ENCODE measurements at regions not wholly inside any gene's neighbourhood (a gene's known extent, or its start where the extent isn't known, plus 50 kb on each side); places are given as distances from the start of the nearest gene placed in this dataset.

DNA sequence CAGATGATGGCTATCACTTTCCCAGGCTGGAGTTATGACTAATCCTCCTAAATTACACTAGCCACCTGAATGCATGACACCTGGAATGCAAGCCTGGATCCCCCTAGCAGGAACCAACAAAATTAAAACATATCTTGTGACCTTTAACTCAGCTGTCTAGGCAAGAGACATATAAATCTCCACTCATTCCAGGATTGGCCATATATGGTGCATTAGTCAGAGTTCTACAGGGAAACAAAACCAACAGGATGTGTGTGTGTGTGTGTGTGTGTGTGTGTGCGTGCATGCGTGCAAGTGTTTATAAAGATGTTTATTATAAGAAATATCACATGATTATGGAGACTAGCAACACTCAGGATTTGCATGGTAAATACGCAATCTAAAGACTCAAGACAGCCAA is 212.8 kb downstream of the KIF21A start:
- Histone ChIP-seq H3K36me3 (ENCODE audit: control insufficient read depth in 4 of 4, insufficient read depth in 3 of 4, low read depth in 1 of 4, low read length in 3 of 4) (no peaks in the 10 kb centered on the region), H3K27ac (ENCODE audit: low read depth in 1 of 2, low read length in 2 of 2) (no peak overlapping the region), H3K27me3 (ENCODE audit: control insufficient read depth in 4 of 4, insufficient read depth in 4 of 4, low read length in 3 of 4) (no peaks in the 10 kb centered on the region), H3K4me1 (ENCODE audit: control insufficient read depth in 4 of 4, insufficient read depth in 4 of 4, low read length in 3 of 4) (no peaks in the 10 kb centered on the region), H3K4me3 (ENCODE audit: low read depth in 1 of 3, low read length in 3 of 3) (no peak overlapping the region), H3K9me3 (ENCODE audit: control insufficient read depth in 4 of 4, low read length in 3 of 4) (no peaks in the 10 kb centered on the region), H3K9ac (ENCODE audit: low read depth in 1 of 2, low read length in 2 of 2) (no peak overlapping the region)
- no peak for DNase-seq (ENCODE audit: low spot score)
- whole genome bisulfite sequencing = 85% methylated on average over 3 of the region's 3 CpGs
- TF ChIP-seq, protein P1, sequence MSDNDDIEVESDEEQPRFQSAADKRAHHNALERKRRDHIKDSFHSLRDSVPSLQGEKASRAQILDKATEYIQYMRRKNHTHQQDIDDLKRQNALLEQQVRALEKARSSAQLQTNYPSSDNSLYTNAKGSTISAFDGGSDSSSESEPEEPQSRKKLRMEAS (IDR thresholded peaks at IDR 0.05) = no peak

DNA sequence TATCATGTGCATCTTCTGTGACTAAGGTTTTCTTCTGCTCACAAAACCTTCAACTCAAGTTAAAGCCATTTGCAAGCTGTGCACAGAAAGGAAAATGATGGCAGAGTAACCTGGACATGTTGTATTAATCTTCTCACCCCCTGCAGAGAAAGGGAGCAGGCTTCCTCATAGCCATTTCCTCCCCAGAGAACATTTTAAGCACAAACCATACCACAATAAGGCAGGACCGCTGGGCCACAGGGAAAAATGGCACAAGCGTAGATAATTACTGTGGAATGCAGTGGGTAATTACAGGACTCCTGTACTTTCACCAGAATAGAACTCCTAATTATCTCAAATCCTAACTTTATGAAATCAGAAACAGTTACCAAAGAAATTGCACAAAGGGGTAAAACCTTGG is 215.7 kb downstream of the KIF21A start:
- TF ChIP-seq SP1 (IDR thresholded peaks at IDR 0.05) = no peak
- WGBS = 77% methylated on average over 2 of the region's 2 CpGs
- no peak overlapping the region for H3K27ac ChIP-seq (ENCODE audit: low read depth in 1 of 2, low read length in 2 of 2)

DNA sequence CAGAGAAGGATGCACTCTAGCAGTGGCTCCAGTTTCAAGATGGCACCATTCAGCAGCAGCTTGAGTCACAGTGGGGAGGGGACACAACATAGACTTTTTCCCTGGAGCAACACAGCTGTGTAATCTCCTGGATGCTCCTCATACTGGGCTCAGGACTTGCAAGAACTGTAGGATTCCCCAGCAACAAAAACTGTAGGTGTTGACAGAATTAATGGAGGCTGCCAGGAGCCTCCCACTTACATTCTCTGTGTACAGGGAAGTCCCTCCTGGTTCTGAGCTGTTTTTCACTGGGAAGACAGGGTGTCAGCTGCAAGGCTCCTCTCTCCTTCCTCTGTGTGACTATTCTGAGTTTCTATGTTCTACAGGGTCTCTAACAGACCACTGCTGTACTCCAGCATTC is 217.9 kb downstream of the KIF21A start:
- no peak overlapping the region for H3K4me3 ChIP-seq (ENCODE audit: low read depth in 1 of 3, low read length in 3 of 3)
- no peak for DNase-seq (ENCODE audit: low spot score)

More for the DNA sequence above, 215.7 kb downstream of the KIF21A start:
- Histone ChIP-seq H3K27me3 (ENCODE audit: control insufficient read depth in 4 of 4, insufficient read depth in 4 of 4, low read length in 3 of 4) (no peaks in the 10 kb centered on the region), H3K4me3 (ENCODE audit: low read depth in 1 of 3, low read length in 3 of 3) (no peak overlapping the region), H3K9me3 (ENCODE audit: control insufficient read depth in 4 of 4, low read length in 3 of 4) (no peaks in the 10 kb centered on the region), H3K36me3 (ENCODE audit: control insufficient read depth in 4 of 4, insufficient read depth in 3 of 4, low read depth in 1 of 4, low read length in 3 of 4) (no peaks in the 10 kb centered on the region), H3K4me1 (ENCODE audit: control insufficient read depth in 4 of 4, insufficient read depth in 4 of 4, low read length in 3 of 4) (no peaks in the 10 kb centered on the region), H3K9ac (ENCODE audit: low read depth in 1 of 2, low read length in 2 of 2) (no peak overlapping the region)
- DNase-seq (ENCODE audit: low spot score) = no peak

DNA sequence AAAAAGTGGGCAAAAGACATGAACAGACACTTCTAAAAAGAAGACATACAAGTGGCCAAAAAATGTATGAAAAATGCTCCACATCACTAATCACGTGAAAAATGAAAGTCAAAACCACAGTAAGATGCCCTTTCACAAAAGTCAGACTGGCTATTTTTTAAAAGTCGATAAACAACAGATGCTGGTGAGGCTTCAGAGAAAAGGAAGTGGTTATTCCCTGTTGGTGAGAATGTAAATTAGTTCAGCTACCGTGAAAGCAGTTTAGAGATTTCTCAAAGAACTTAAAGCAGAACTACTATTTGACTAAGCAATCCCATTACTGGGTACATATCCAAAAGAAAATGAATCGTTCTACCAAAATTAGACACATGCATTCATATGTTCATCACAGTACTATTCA is 237.0 kb downstream of the KIF21A start:
- Histone ChIP-seq H3K4me3 (ENCODE audit: low read depth in 1 of 3, low read length in 3 of 3) (no peak overlapping the region), H3K36me3 (ENCODE audit: control insufficient read depth in 4 of 4, insufficient read depth in 3 of 4, low read depth in 1 of 4, low read length in 3 of 4) (no peaks in the 10 kb centered on the region), H3K27me3 (ENCODE audit: control insufficient read depth in 4 of 4, insufficient read depth in 4 of 4, low read length in 3 of 4) (no peaks in the 10 kb centered on the region), H3K27ac (ENCODE audit: low read depth in 1 of 2, low read length in 2 of 2) (no peak overlapping the region), H3K9me3 (ENCODE audit: control insufficient read depth in 4 of 4, low read length in 3 of 4) (peaks cover 0 to 8% (median 0%) of the 10 kb centered on the region in 4 donors), H3K4me1 (ENCODE audit: control insufficient read depth in 4 of 4, insufficient read depth in 4 of 4, low read length in 3 of 4) (no peaks in the 10 kb centered on the region), H3K9ac (ENCODE audit: low read depth in 1 of 2, low read length in 2 of 2) (no peak overlapping the region)
- WGBS = 74% methylated on average over 4 of the region's 4 CpGs
- TF ChIP-seq, protein P2, sequence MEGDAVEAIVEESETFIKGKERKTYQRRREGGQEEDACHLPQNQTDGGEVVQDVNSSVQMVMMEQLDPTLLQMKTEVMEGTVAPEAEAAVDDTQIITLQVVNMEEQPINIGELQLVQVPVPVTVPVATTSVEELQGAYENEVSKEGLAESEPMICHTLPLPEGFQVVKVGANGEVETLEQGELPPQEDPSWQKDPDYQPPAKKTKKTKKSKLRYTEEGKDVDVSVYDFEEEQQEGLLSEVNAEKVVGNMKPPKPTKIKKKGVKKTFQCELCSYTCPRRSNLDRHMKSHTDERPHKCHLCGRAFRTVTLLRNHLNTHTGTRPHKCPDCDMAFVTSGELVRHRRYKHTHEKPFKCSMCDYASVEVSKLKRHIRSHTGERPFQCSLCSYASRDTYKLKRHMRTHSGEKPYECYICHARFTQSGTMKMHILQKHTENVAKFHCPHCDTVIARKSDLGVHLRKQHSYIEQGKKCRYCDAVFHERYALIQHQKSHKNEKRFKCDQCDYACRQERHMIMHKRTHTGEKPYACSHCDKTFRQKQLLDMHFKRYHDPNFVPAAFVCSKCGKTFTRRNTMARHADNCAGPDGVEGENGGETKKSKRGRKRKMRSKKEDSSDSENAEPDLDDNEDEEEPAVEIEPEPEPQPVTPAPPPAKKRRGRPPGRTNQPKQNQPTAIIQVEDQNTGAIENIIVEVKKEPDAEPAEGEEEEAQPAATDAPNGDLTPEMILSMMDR (IDR thresholded peaks at IDR 0.05; ENCODE audit: low read depth, low read length, missing input control) = no peak
- TF ChIP-seq FOXA2 (IDR thresholded peaks at IDR 0.05) (no peak), EGR1 (IDR thresholded peaks at IDR 0.05; ENCODE audit: low read depth in 2 of 2) (no peak), TAF1 (conservative IDR thresholded peaks at IDR 0.05) (no peak), FOXA1 (IDR thresholded peaks at IDR 0.05) (no peak), YY1 (IDR thresholded peaks at IDR 0.05) (no peak), SP1 (IDR thresholded peaks at IDR 0.05) (no peak)
- TF ChIP-seq, protein P3, sequence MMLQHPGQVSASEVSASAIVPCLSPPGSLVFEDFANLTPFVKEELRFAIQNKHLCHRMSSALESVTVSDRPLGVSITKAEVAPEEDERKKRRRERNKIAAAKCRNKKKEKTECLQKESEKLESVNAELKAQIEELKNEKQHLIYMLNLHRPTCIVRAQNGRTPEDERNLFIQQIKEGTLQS (IDR thresholded peaks at IDR 0.05) = no peak
- TF ChIP-seq, protein P1 (IDR thresholded peaks at IDR 0.05) = no peak
- TF ChIP-seq, protein P4, sequence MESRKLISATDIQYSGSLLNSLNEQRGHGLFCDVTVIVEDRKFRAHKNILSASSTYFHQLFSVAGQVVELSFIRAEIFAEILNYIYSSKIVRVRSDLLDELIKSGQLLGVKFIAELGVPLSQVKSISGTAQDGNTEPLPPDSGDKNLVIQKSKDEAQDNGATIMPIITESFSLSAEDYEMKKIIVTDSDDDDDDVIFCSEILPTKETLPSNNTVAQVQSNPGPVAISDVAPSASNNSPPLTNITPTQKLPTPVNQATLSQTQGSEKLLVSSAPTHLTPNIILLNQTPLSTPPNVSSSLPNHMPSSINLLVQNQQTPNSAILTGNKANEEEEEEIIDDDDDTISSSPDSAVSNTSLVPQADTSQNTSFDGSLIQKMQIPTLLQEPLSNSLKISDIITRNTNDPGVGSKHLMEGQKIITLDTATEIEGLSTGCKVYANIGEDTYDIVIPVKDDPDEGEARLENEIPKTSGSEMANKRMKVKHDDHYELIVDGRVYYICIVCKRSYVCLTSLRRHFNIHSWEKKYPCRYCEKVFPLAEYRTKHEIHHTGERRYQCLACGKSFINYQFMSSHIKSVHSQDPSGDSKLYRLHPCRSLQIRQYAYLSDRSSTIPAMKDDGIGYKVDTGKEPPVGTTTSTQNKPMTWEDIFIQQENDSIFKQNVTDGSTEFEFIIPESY (IDR thresholded peaks at IDR 0.05) = no peak
- DNase-seq (ENCODE audit: low spot score) = no peak

More for the DNA sequence above, 217.9 kb downstream of the KIF21A start:
- Histone ChIP-seq H3K27ac (ENCODE audit: low read depth in 1 of 2, low read length in 2 of 2) (no peak overlapping the region), H3K27me3 (ENCODE audit: control insufficient read depth in 4 of 4, insufficient read depth in 4 of 4, low read length in 3 of 4) (no peaks in the 10 kb centered on the region), H3K9ac (ENCODE audit: low read depth in 1 of 2, low read length in 2 of 2) (no peak overlapping the region), H3K4me1 (ENCODE audit: control insufficient read depth in 4 of 4, insufficient read depth in 4 of 4, low read length in 3 of 4) (no peaks in the 10 kb centered on the region), H3K36me3 (ENCODE audit: control insufficient read depth in 4 of 4, insufficient read depth in 3 of 4, low read depth in 1 of 4, low read length in 3 of 4) (no peaks in the 10 kb centered on the region), H3K9me3 (ENCODE audit: control insufficient read depth in 4 of 4, low read length in 3 of 4) (no peaks in the 10 kb centered on the region)
- TF ChIP-seq JUND (IDR thresholded peaks at IDR 0.05) = no peak
- TF ChIP-seq, protein P4 (IDR thresholded peaks at IDR 0.05) = no peak
- TF ChIP-seq FOXA1 (IDR thresholded peaks at IDR 0.05) = no peak

Data from liver (tissue), 8 donors.